ENCODE measurements at regions not wholly inside any gene's neighbourhood (a gene's known extent, or its start where the extent isn't known, plus 50 kb on each side); places are given as distances from the start of the nearest gene placed in this dataset.

GRCh38 chr3:84128024-84128423, 830.8 kb upstream of the CADM2 start:
- TF ChIP-seq SIN3B (IDR thresholded peaks at IDR 0.05; ENCODE audit: low read depth) (no peak), MAX (CRISPR knock-in tag; IDR thresholded peaks at IDR 0.05) (no peak)
- no peak overlapping the region for H3K27ac ChIP-seq (ENCODE audit: extremely low read depth, low read depth, low read length)
- H3K4me1 ChIP-seq (replicated peaks in 1 of 2; ENCODE audit: control insufficient read depth in 2 of 2, insufficient read depth in 2 of 2, low read length in 2 of 2), result peaks cover 0 to 3% of the 10 kb centered on the region in 2 experiments; a peak in 1 of 5 replicates
- no peaks in the 10 kb centered on the region for H3K9me3 ChIP-seq (replicated peaks; ENCODE audit: control insufficient read depth, insufficient read depth, low read depth, low read length)
- FAIRE-seq (no peak), DNase-seq (ENCODE audit: extremely low read depth in 1 of 4, low spot score in 3 of 4) (no peak), ATAC-seq (no peak)
- H3K79me2 ChIP-seq (ENCODE audit: control insufficient read depth, insufficient read depth, low read length), result no peaks in the 10 kb centered on the region
- intact Hi-C loops (cut with micrococcal nuclease) (no loop called here), in situ Hi-C loops (cut with MboI) (no loop called here)
- H3K9me1 ChIP-seq (ENCODE audit: control insufficient read depth, insufficient read depth, low read length), result no peaks in the 10 kb centered on the region
- WGBS (ENCODE audit: insufficient coverage, low coverage, missing lambda C conversion rate), result 4% methylated on average over 2 of the region's 2 CpGs
- H4K20me1 ChIP-seq (replicated peaks; ENCODE audit: control insufficient read depth, insufficient read depth, low read length), result no peaks in the 10 kb centered on the region
- no peaks in the 10 kb centered on the region for H3K27me3 ChIP-seq (ENCODE audit: control insufficient read depth in 2 of 2, insufficient read depth in 2 of 2, low read length in 2 of 2)
- ChIA-PET POLR2A (no interaction called here), CTCF (ENCODE audit: low intra/inter-chr PET ratio) (no interaction called here)
- no peak overlapping the region for H2AFZ ChIP-seq (ENCODE audit: low read depth, low read length)
- H3K4me3 ChIP-seq, result no peak overlapping the region
- H3K4me2 ChIP-seq (ENCODE audit: insufficient read depth, low read length), result no peak overlapping the region
- no TSS peak for BruUV-seq (replicated peaks)
- H3K36me3 ChIP-seq (ENCODE audit: control insufficient read depth, insufficient read depth, low read length), result no peaks in the 10 kb centered on the region
- H3K9ac ChIP-seq (ENCODE audit: insufficient read depth in 1 of 2, low read depth in 2 of 2, low read length in 2 of 2), result no peak overlapping the region

GRCh38 chr3:84136425-84136824, 822.4 kb upstream of the CADM2 start:
- TF ChIP-seq DNMT1 (IDR thresholded peaks at IDR 0.05) (no peak), TEAD1 (CRISPR knock-in tag; IDR thresholded peaks at IDR 0.05) (no peak)
- ChIA-PET CTCF (ENCODE audit: low intra/inter-chr PET ratio) (no interaction called here), POLR2A (no interaction called here)
- ATAC-seq (no peak), FAIRE-seq (no peak), DNase-seq (ENCODE audit: extremely low read depth in 1 of 4, low spot score in 3 of 4) (no peak)
- in situ Hi-C loops (cut with MboI), result no loop called here
- 0% methylated on average over 2 of the region's 2 CpGs for WGBS (ENCODE audit: insufficient coverage, low coverage, missing lambda C conversion rate)
- Histone ChIP-seq H3K27me3 (ENCODE audit: control insufficient read depth in 2 of 2, insufficient read depth in 2 of 2, low read length in 2 of 2) (no peaks in the 10 kb centered on the region), H3K9me3 (replicated peaks; ENCODE audit: control insufficient read depth, insufficient read depth, low read depth, low read length) (no peaks in the 10 kb centered on the region), H3K79me2 (ENCODE audit: control insufficient read depth, insufficient read depth, low read length) (no peaks in the 10 kb centered on the region), H3K4me1 (replicated peaks in 1 of 2; ENCODE audit: control insufficient read depth in 2 of 2, insufficient read depth in 2 of 2, low read length in 2 of 2) (no peaks in the 10 kb centered on the region), H3K36me3 (ENCODE audit: control insufficient read depth, insufficient read depth, low read length) (no peaks in the 10 kb centered on the region), H3K4me2 (ENCODE audit: insufficient read depth, low read length) (no peak overlapping the region), H3K4me3 (no peak overlapping the region), H3K9me1 (ENCODE audit: control insufficient read depth, insufficient read depth, low read length) (no peaks in the 10 kb centered on the region), H4K20me1 (replicated peaks; ENCODE audit: control insufficient read depth, insufficient read depth, low read length) (no peaks in the 10 kb centered on the region), H3K27ac (ENCODE audit: extremely low read depth, low read depth, low read length) (no peak overlapping the region), H3K9ac (ENCODE audit: insufficient read depth in 1 of 2, low read depth in 2 of 2, low read length in 2 of 2) (no peak overlapping the region), H2AFZ (ENCODE audit: low read depth, low read length) (no peak overlapping the region)
- BruUV-seq (replicated peaks), result no TSS peak
- intact Hi-C loops (cut with micrococcal nuclease), result no loop called here

Data from K562 (cell line).